GM23338 (cell line): ENCODE measurements at regions not wholly inside any gene's neighbourhood (a gene's known extent, or its start where the extent isn't known, plus 50 kb on each side); places are given as distances from the start of the nearest gene placed in this dataset.

ENCODE experiments used
- ATAC-seq: fragments of 200-7000 bp; cut with Tn5 transposase; 3 replicates; pipeline ENCODE4 v1.9.1; 2020
- DNase-seq: peaks from one replicate; pipeline ENCODE4 v3.0.0-alpha.2; 2015; ENCODE audit warnings: low spot score
- H2AFZ ChIP-seq: fragments of 200-600 bp; sonication (generic); 2 replicates; pipeline ENCODE4 v1.8.0; 2016; ENCODE audit warnings: antibody characterized with exemption, mild to moderate bottlenecking, moderate library complexity
- H3F3A ChIP-seq: fragments of 200-600 bp; sonication (generic); replicated peaks from 2 replicates; pipeline ENCODE4 v1.8.0; 2017; ENCODE audit warnings: antibody characterized with exemption, mixed run types, low read depth
- H3K27ac ChIP-seq: fragments of 200-600 bp; sonication (generic); 2 replicates; pipeline ENCODE4 v1.6.1; 2016; ENCODE audit warnings: low read depth
- H3K27me3 ChIP-seq: fragments of 200-600 bp; sonication (generic); 2 replicates; pipeline ENCODE4 v1.8.0; 2016; ENCODE audit warnings: mild to moderate bottlenecking, mixed run types, moderate library complexity; ENCODE audit not compliant: insufficient read depth
- H3K36me3 ChIP-seq: fragments of 200-600 bp; sonication (generic); 2 replicates; pipeline ENCODE4 v1.8.0; 2016; ENCODE audit warnings: mild to moderate bottlenecking; ENCODE audit not compliant: insufficient read depth
- H3K4me1 ChIP-seq: fragments of 200-600 bp; sonication (generic); 2 replicates; pipeline ENCODE4 v1.8.0; 2016; ENCODE audit warnings: mild to moderate bottlenecking, moderate library complexity; ENCODE audit not compliant: insufficient read depth
- H3K4me2 ChIP-seq: fragments of 200-600 bp; sonication (generic); 2 replicates; pipeline ENCODE4 v1.7.1; 2017; ENCODE audit warnings: mixed run types
- H3K4me3 ChIP-seq: fragments of 200-600 bp; sonication (generic); 2 replicates; pipeline ENCODE4 v1.6.1; 2016; ENCODE audit warnings: mixed run types
- H3K79me2 ChIP-seq: fragments of 200-600 bp; sonication (generic); replicated peaks from 2 replicates; pipeline ENCODE4 v1.8.0; 2017; ENCODE audit warnings: mild to moderate bottlenecking; ENCODE audit not compliant: insufficient read depth
- H3K9me2 ChIP-seq: fragments of 200-600 bp; sonication (generic); 2 replicates; pipeline ENCODE4 v1.8.0; 2017; ENCODE audit not compliant: insufficient read depth
- H4K20me1 ChIP-seq: fragments of 200-600 bp; sonication (generic); replicated peaks from 2 replicates; pipeline ENCODE4 v1.8.0; 2017; ENCODE audit warnings: mild to moderate bottlenecking; ENCODE audit not compliant: insufficient read depth
- H3K27ac Mint-ChIP-seq: 2 replicates; pipeline ENCODE4 v1.8.0; 2020; ENCODE audit warnings: inconsistent platforms, mild to moderate bottlenecking, moderate library complexity, mixed read lengths
- H3K27me3 Mint-ChIP-seq: 3 replicates; pipeline ENCODE4 v1.8.0; 2022; ENCODE audit warnings: low read depth, mild to moderate bottlenecking, moderate library complexity, mixed read lengths, inconsistent platforms; ENCODE audit not compliant: insufficient read depth, poor library complexity
- H3K36me3 Mint-ChIP-seq: 3 replicates; pipeline ENCODE4 v1.8.0; 2021; ENCODE audit warnings: low read depth, mild to moderate bottlenecking, inconsistent platforms, moderate library complexity, mixed read lengths
- H3K4me1 Mint-ChIP-seq: 3 replicates; pipeline ENCODE4 v1.8.0; 2020; ENCODE audit warnings: mild to moderate bottlenecking, inconsistent platforms, mixed read lengths
- H3K4me3 Mint-ChIP-seq: 3 replicates; pipeline ENCODE4 v1.8.0; 2021; ENCODE audit warnings: moderate library complexity, mild to moderate bottlenecking, inconsistent platforms, mixed read lengths
- H3K9me3 Mint-ChIP-seq: 3 replicates; pipeline ENCODE4 v1.8.0; 2020; ENCODE audit warnings: moderate library complexity, mild to moderate bottlenecking, inconsistent platforms, mixed read lengths
- CREB1 ChIP-seq: fragments of 250-450 bp; sonication (Bioruptor Pico); IDR thresholded peaks from 2 replicates; pipeline ENCODE4 v1.5.0; 2020; ENCODE audit warnings: low read depth, mild to moderate bottlenecking, moderate library complexity
- ETS1 ChIP-seq: IDR thresholded peaks from 2 replicates; pipeline ENCODE4 v1.6.1; 2016; ENCODE audit warnings: antibody characterized with exemption
- EZH2 ChIP-seq: fragments of 200-600 bp; sonication (generic); IDR thresholded peaks from one replicate; pipeline ENCODE4 v1.8.0; 2017; ENCODE audit warnings: antibody characterized with exemption, mild to moderate bottlenecking, low read depth; ENCODE audit not compliant: unreplicated experiment
- EZH2phosphoT487 ChIP-seq: fragments of 200-600 bp; sonication (generic); IDR thresholded peaks from one replicate; pipeline ENCODE4 v1.8.1; 2018; ENCODE audit warnings: antibody characterized with exemption; ENCODE audit not compliant: unreplicated experiment
- JUNB ChIP-seq: IDR thresholded peaks from one replicate; pipeline ENCODE4 v1.6.1; 2016; ENCODE audit warnings: antibody characterized with exemption; ENCODE audit not compliant: unreplicated experiment
- NANOG ChIP-seq: IDR thresholded peaks from 2 replicates; pipeline ENCODE4 v1.6.1; 2016; ENCODE audit warnings: antibody characterized with exemption, borderline replicate concordance
- POLR2AphosphoS5 ChIP-seq: IDR thresholded peaks from 2 replicates; pipeline ENCODE4 v1.6.1; 2016; ENCODE audit warnings: antibody characterized with exemption, low read depth
- STAT1 ChIP-seq: IDR thresholded peaks from one replicate; pipeline ENCODE4 v1.6.1; 2016; ENCODE audit warnings: antibody characterized with exemption; ENCODE audit not compliant: unreplicated experiment
- ZNF114 ChIP-seq: fragments of 250-450 bp; sonication (Bioruptor Pico); IDR thresholded peaks from 2 replicates; pipeline ENCODE4 v1.5.0; 2020; ENCODE audit warnings: mild to moderate bottlenecking, moderate library complexity
- ZNF331 ChIP-seq: fragments of 250-450 bp; sonication (Bioruptor Pico); IDR thresholded peaks from 2 replicates; pipeline ENCODE4 v1.5.0; 2020; ENCODE audit warnings: low read depth, mild to moderate bottlenecking, moderate library complexity
- TF ChIP-seq, protein P1 (sequence below): fragments of 250-450 bp; sonication (Bioruptor Pico); IDR thresholded peaks from 2 replicates; pipeline ENCODE4 v1.5.0; 2020; ENCODE audit warnings: mild to moderate bottlenecking, moderate library complexity
- TF ChIP-seq, protein P2 (sequence below): IDR thresholded peaks from one replicate; pipeline ENCODE4 v1.6.1; 2018; ENCODE audit warnings: antibody characterized with exemption; ENCODE audit not compliant: unreplicated experiment
- TF ChIP-seq, protein P3 (sequence below), 2 experiments: fragments of 200-600 bp in 1 of 2; sonication (generic) in 1 of 2; conservative IDR thresholded peaks; 2 replicates each; pipeline versions ENCODE4 v1.5.1 to v1.6.1; 2016 to 2017; ENCODE audit warnings: antibody characterized with exemption in 2 of 2, low read depth in 2 of 2, mild to moderate bottlenecking in 2 of 2, moderate library complexity in 1 of 2

DNA sequence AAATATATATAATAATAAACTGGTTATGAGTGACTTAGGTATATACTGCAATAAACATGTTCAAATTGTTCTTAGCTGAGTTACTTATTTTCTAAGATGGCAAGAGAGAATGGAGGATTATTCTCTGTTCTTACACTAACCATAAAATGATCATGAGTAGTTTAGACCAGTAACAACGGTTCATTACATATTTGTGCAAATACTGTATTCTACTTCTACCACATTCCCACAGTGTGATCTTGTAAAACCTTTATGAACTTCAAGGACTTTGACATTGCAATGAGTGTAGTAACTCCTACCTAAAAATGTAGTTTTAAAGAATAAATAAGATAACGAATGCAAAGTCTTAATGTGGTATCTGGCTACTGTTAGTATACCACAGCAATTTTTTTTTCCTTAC lies 353.7 kb upstream of the NCAM2 start:
- no peak overlapping the region for H3K4me3 Mint-ChIP-seq
- 0 out of 2 replicates have a peak, but pooled peaks cover 6% of the 10 kb centered on the region for H3K4me1 ChIP-seq
- H3K36me3 Mint-ChIP-seq = peaks cover 13% of the 10 kb centered on the region
- H3K4me3 ChIP-seq = no peak overlapping the region
- no peak for ATAC-seq
- no peak overlapping the region for H2AFZ ChIP-seq
- H3K27me3 ChIP-seq = no peaks in the 10 kb centered on the region
- no peak for DNase-seq
- no peak overlapping the region for H3K27ac ChIP-seq
- no peaks in the 10 kb centered on the region; the same call in none of the 2 replicates for H3K36me3 ChIP-seq
- no peak for TF ChIP-seq CREB1 (CRISPR knock-in tag)
- TF ChIP-seq, protein P1, sequence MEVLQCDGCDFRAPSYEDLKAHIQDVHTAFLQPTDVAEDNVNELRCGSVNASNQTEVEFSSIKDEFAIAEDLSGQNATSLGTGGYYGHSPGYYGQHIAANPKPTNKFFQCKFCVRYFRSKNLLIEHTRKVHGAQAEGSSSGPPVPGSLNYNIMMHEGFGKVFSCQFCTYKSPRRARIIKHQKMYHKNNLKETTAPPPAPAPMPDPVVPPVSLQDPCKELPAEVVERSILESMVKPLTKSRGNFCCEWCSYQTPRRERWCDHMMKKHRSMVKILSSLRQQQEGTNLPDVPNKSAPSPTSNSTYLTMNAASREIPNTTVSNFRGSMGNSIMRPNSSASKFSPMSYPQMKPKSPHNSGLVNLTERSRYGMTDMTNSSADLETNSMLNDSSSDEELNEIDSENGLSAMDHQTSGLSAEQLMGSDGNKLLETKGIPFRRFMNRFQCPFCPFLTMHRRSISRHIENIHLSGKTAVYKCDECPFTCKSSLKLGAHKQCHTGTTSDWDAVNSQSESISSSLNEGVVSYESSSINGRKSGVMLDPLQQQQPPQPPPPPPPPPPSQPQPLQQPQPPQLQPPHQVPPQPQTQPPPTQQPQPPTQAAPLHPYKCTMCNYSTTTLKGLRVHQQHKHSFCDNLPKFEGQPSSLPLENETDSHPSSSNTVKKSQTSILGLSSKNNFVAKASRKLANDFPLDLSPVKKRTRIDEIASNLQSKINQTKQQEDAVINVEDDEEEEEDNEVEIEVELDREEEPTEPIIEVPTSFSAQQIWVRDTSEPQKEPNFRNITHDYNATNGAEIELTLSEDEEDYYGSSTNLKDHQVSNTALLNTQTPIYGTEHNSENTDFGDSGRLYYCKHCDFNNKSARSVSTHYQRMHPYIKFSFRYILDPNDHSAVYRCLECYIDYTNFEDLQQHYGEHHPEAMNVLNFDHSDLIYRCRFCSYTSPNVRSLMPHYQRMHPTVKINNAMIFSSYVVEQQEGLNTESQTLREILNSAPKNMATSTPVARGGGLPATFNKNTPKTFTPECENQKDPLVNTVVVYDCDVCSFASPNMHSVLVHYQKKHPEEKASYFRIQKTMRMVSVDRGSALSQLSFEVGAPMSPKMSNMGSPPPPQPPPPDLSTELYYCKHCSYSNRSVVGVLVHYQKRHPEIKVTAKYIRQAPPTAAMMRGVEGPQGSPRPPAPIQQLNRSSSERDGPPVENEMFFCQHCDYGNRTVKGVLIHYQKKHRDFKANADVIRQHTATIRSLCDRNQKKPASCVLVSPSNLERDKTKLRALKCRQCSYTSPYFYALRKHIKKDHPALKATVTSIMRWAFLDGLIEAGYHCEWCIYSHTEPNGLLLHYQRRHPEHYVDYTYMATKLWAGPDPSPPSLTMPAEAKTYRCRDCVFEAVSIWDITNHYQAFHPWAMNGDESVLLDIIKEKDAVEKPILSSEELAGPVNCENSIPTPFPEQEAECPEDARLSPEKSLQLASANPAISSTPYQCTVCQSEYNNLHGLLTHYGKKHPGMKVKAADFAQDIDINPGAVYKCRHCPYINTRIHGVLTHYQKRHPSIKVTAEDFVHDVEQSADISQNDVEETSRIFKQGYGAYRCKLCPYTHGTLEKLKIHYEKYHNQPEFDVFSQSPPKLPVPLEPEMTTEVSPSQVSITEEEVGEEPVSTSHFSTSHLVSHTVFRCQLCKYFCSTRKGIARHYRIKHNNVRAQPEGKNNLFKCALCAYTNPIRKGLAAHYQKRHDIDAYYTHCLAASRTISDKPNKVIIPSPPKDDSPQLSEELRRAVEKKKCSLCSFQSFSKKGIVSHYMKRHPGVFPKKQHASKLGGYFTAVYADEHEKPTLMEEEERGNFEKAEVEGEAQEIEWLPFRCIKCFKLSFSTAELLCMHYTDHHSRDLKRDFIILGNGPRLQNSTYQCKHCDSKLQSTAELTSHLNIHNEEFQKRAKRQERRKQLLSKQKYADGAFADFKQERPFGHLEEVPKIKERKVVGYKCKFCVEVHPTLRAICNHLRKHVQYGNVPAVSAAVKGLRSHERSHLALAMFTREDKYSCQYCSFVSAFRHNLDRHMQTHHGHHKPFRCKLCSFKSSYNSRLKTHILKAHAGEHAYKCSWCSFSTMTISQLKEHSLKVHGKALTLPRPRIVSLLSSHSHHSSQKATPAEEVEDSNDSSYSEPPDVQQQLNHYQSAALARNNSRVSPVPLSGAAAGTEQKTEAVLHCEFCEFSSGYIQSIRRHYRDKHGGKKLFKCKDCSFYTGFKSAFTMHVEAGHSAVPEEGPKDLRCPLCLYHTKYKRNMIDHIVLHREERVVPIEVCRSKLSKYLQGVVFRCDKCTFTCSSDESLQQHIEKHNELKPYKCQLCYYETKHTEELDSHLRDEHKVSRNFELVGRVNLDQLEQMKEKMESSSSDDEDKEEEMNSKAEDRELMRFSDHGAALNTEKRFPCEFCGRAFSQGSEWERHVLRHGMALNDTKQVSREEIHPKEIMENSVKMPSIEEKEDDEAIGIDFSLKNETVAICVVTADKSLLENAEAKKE (CRISPR knock-in tag) = no peak
- TF ChIP-seq STAT1 = no peak
- TF ChIP-seq ZNF331 (CRISPR knock-in tag) = no peak
- TF ChIP-seq, protein P2, sequence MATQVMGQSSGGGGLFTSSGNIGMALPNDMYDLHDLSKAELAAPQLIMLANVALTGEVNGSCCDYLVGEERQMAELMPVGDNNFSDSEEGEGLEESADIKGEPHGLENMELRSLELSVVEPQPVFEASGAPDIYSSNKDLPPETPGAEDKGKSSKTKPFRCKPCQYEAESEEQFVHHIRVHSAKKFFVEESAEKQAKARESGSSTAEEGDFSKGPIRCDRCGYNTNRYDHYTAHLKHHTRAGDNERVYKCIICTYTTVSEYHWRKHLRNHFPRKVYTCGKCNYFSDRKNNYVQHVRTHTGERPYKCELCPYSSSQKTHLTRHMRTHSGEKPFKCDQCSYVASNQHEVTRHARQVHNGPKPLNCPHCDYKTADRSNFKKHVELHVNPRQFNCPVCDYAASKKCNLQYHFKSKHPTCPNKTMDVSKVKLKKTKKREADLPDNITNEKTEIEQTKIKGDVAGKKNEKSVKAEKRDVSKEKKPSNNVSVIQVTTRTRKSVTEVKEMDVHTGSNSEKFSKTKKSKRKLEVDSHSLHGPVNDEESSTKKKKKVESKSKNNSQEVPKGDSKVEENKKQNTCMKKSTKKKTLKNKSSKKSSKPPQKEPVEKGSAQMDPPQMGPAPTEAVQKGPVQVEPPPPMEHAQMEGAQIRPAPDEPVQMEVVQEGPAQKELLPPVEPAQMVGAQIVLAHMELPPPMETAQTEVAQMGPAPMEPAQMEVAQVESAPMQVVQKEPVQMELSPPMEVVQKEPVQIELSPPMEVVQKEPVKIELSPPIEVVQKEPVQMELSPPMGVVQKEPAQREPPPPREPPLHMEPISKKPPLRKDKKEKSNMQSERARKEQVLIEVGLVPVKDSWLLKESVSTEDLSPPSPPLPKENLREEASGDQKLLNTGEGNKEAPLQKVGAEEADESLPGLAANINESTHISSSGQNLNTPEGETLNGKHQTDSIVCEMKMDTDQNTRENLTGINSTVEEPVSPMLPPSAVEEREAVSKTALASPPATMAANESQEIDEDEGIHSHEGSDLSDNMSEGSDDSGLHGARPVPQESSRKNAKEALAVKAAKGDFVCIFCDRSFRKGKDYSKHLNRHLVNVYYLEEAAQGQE = no peak
- no peak for TF ChIP-seq ETS1
- TF ChIP-seq JUNB = no peak
- TF ChIP-seq, protein P3, sequence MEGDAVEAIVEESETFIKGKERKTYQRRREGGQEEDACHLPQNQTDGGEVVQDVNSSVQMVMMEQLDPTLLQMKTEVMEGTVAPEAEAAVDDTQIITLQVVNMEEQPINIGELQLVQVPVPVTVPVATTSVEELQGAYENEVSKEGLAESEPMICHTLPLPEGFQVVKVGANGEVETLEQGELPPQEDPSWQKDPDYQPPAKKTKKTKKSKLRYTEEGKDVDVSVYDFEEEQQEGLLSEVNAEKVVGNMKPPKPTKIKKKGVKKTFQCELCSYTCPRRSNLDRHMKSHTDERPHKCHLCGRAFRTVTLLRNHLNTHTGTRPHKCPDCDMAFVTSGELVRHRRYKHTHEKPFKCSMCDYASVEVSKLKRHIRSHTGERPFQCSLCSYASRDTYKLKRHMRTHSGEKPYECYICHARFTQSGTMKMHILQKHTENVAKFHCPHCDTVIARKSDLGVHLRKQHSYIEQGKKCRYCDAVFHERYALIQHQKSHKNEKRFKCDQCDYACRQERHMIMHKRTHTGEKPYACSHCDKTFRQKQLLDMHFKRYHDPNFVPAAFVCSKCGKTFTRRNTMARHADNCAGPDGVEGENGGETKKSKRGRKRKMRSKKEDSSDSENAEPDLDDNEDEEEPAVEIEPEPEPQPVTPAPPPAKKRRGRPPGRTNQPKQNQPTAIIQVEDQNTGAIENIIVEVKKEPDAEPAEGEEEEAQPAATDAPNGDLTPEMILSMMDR (conservative IDR thresholded peaks at IDR 0.05; ENCODE audit: low read depth in 2 of 2) = no peak
- TF ChIP-seq EZH2phosphoT487 = no peak
- TF ChIP-seq POLR2AphosphoS5 = no peak
- no peak for TF ChIP-seq ZNF114 (CRISPR knock-in tag)
- TF ChIP-seq EZH2 = no peak
- TF ChIP-seq NANOG = no peak
- H3K9me3 Mint-ChIP-seq = peaks cover 25% of the 10 kb centered on the region
- no peaks in the 10 kb centered on the region for H3K79me2 ChIP-seq
- peaks cover 2% of the 10 kb centered on the region for H3K27me3 Mint-ChIP-seq
- H3K9me2 ChIP-seq = 0 out of 2 replicates have a peak, but pooled peaks cover 3% of the 10 kb centered on the region
- no peak overlapping the region for H3K4me2 ChIP-seq
- H4K20me1 ChIP-seq = no peaks in the 10 kb centered on the region
- no peaks in the 10 kb centered on the region for H3F3A ChIP-seq
- peaks cover 5% of the 10 kb centered on the region; the same call in 2 of the 3 replicates for H3K4me1 Mint-ChIP-seq
- no peak overlapping the region for H3K27ac Mint-ChIP-seq
